ENCODE measurements at regions not wholly inside any gene's neighbourhood (a gene's known extent, or its start where the extent isn't known, plus 50 kb on each side); places are given as distances from the start of the nearest gene placed in this dataset.

DNA sequence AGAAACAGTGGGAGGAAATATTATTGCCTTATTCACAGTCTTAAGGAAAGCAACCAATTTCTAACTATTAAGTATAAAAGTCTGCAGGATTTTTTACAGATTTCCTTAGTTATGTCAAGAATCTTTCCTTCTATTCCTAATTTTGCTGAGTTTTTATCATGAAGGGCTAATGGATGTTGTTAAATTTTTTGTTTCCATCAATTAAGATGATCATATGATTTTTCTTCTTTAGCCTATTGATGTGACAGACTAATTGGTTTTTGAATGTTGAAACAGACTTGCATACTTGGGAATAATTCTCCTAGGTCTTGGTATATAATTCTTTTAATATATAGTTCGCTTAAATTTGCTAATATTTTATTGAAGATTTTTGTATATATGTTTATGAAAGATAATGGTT, 569.1 kb upstream of the KCND2 start:
- 94 to 100% methylated on average over 1 of the region's 1 CpG for WGBS, 2 donors
- no peak for DNase-seq (ENCODE audit: low spot score in 2 of 2)
- peaks cover 0 to 4% (median 0%) of the 10 kb centered on the region in 4 donors for H3K9me3 ChIP-seq
- H3K27ac ChIP-seq = no peak overlapping the region
- H3K4me3 ChIP-seq = no peak overlapping the region
- no peaks in the 10 kb centered on the region for H3K36me3 ChIP-seq
- H3K4me1 ChIP-seq = no peaks in the 10 kb centered on the region
- TF ChIP-seq POLR2A (IDR thresholded peaks at IDR 0.05) (no peak), EP300 (IDR thresholded peaks at IDR 0.05) (no peak)
- TF ChIP-seq, protein P1, sequence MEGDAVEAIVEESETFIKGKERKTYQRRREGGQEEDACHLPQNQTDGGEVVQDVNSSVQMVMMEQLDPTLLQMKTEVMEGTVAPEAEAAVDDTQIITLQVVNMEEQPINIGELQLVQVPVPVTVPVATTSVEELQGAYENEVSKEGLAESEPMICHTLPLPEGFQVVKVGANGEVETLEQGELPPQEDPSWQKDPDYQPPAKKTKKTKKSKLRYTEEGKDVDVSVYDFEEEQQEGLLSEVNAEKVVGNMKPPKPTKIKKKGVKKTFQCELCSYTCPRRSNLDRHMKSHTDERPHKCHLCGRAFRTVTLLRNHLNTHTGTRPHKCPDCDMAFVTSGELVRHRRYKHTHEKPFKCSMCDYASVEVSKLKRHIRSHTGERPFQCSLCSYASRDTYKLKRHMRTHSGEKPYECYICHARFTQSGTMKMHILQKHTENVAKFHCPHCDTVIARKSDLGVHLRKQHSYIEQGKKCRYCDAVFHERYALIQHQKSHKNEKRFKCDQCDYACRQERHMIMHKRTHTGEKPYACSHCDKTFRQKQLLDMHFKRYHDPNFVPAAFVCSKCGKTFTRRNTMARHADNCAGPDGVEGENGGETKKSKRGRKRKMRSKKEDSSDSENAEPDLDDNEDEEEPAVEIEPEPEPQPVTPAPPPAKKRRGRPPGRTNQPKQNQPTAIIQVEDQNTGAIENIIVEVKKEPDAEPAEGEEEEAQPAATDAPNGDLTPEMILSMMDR (IDR thresholded peaks at IDR 0.05) = no peak
- no peaks in the 10 kb centered on the region for H3K27me3 ChIP-seq

DNA sequence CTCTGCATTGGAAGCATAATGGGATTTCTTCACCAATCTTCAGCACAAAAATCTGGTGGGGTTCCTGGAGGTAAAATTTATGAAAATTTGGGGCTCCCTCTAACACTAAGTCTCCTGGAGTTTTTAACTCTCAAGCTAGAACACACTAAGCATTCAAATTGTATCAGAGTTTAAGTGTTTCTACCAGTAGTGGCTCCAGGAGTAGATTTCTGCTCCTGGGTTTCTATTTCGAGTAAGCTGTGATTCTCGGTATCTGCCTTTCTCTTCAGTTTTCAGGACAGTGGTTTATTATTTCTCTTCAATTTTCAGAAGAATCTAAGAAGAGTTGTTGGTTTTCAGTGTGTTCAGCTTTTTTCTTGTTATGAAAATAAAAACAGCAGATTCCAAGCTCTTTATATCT, 566.4 kb upstream of the KCND2 start:
- TF ChIP-seq POLR2A (IDR thresholded peaks at IDR 0.05) (no peak), EP300 (IDR thresholded peaks at IDR 0.05) (no peak)
- TF ChIP-seq, protein P1 (IDR thresholded peaks at IDR 0.05) = no peak
- Histone ChIP-seq H3K9me3 (peaks cover 0 to 4% (median 0%) of the 10 kb centered on the region in 4 donors), H3K4me3 (no peak overlapping the region), H3K27me3 (no peaks in the 10 kb centered on the region), H3K27ac (no peak overlapping the region), H3K36me3 (no peaks in the 10 kb centered on the region), H3K4me1 (no peaks in the 10 kb centered on the region)
- no peak for DNase-seq (ENCODE audit: low spot score in 2 of 2)
- 70 to 72% methylated on average over 2 of the region's 2 CpGs for WGBS, 2 donors

DNA sequence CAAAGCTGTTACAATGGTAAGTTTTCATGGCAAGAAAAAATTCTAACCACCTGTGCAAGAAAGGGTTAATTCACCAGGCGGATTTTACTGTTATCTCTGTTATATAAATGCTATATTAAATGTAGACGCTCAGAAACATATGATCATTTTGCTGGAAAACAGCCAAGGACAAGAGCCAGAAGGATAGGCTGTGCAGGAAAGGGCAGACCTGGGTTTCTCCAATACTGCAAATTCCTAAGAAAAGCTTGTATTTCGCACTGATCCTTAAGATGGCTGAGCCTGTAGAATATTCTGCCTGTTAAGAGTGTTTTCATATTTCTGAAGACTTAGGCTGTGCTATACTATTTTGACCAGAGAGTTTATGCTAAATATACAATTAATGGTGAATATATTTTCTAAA, 564.1 kb upstream of the KCND2 start:
- WGBS, 2 donors = 12 to 26% methylated on average over 3 of the region's 3 CpGs
- peaks cover 0 to under 1% (median 0%) of the 10 kb centered on the region in 4 donors for H3K9me3 ChIP-seq
- no peak overlapping the region for H3K27ac ChIP-seq
- H3K4me3 ChIP-seq = no peak overlapping the region
- no peaks in the 10 kb centered on the region for H3K4me1 ChIP-seq
- H3K36me3 ChIP-seq = no peaks in the 10 kb centered on the region
- DNase-seq (ENCODE audit: low spot score in 2 of 2) = no peak
- TF ChIP-seq, protein P1 (IDR thresholded peaks at IDR 0.05) = no peak
- H3K27me3 ChIP-seq = no peaks in the 10 kb centered on the region

DNA sequence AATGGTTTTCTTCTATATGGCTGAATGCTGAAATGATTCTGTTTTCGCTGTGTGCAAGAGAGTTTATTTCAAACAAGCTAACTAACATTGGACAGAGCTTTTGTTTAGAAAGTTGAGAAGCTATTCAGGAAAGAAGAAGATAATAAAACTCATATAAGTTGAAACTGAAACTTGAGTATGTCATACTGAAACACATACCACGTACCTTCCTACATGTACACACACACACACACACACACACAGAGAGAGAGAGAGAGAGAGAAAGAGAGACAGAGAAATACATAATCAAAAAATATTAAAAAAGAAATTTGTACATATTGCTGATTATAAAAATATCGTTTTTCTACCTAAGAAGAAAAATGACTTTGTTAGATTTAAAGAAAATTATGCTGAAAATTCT, 561.9 kb upstream of the KCND2 start:
- H3K36me3 ChIP-seq = no peaks in the 10 kb centered on the region
- H3K4me1 ChIP-seq = no peaks in the 10 kb centered on the region
- no peak overlapping the region for H3K4me3 ChIP-seq
- no peak overlapping the region for H3K27ac ChIP-seq
- DNase-seq (ENCODE audit: low spot score in 2 of 2) = no peak
- H3K9me3 ChIP-seq = no peaks in the 10 kb centered on the region
- TF ChIP-seq, protein P1 (IDR thresholded peaks at IDR 0.05) = no peak
- TF ChIP-seq POLR2A (IDR thresholded peaks at IDR 0.05) (no peak), EP300 (IDR thresholded peaks at IDR 0.05) (no peak)
- 78 to 86% methylated on average over 3 of the region's 3 CpGs for WGBS, 2 donors
- H3K27me3 ChIP-seq = no peaks in the 10 kb centered on the region

DNA sequence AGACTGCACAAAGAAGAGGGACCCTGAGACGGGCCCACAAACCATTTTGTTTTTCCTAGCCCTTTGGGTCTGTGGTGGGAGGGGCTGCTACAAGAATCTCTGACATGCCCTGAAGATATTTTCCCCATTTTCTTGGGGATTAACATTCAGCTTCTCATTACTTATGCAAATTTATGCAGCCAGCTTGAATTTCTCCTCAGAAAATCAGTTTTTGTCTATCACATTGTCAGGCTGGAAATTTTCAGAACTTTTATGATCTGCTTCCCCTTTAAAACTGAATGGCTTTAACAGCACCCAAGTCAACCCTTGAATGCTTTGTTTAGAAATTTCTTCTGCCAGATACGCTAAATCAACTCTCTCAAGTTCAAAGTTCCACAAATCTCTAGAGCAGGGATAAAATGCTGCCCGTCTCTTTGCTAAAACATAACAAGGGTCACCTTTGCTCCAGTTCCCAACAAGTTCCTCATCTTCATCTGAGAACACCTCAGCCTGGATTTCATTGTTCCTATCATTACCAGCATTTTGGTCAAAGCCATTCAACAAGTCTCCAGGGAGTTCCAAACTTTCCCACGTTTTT, 560.0 kb upstream of the KCND2 start:
- Histone ChIP-seq H3K4me3 (no peak overlapping the region), H3K4me1 (no peaks in the 10 kb centered on the region), H3K27me3 (no peaks in the 10 kb centered on the region), H3K9me3 (no peaks in the 10 kb centered on the region), H3K36me3 (no peaks in the 10 kb centered on the region), H3K27ac (no peak overlapping the region)
- 38 to 50% methylated on average over 4 of the region's 4 CpGs for WGBS, 2 donors
- no peak for DNase-seq (ENCODE audit: low spot score in 2 of 2)
- TF ChIP-seq POLR2A (IDR thresholded peaks at IDR 0.05) (no peak), EP300 (IDR thresholded peaks at IDR 0.05) (no peak)
- TF ChIP-seq, protein P1 (IDR thresholded peaks at IDR 0.05) = no peak

All from tibial nerve (tissue), 4 donors.